Activated CD8-positive, alpha-beta memory T cell treated with anti-CD3 and anti-CD28 coated beads, Interleukin-2, amount 50 U/mL, for 1 hour (primary cell): ENCODE measurements at regions not wholly inside any gene's neighbourhood (a gene's known extent, or its start where the extent isn't known, plus 50 kb on each side); places are given as distances from the start of the nearest gene placed in this dataset.
"Not testable (repeated sequence)": the region's sequence is repeated elsewhere in the genome, so short reads cannot be mapped to it uniquely, and the experiment has no call there.

Experiments used
- DNase-seq: peaks from one replicate; pipeline ENCODE4 v3.0.0-alpha.2; 2020; ENCODE audit errors: extremely low read depth

DNA sequence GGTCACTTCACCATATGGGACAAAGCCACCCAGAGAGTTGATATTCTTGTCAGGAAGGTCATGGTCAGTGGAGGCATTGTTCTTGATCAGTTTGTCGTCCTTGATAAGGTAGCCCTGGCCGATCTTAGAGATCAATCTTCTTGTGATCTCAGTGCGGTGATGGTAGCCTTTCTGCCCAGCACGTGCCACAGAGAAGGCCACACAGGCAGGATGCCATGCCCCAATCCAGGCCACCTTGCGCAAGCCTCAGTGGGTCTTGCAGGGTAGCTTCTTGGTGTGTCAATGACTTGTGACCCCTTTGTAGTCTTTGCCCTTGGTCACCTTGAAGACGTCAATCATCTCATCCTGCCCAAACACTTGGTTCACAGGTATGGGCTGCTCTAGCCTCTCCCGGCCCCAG is 143.9 kb upstream of the ASB18 start:
- DNase-seq: no peak

DNA sequence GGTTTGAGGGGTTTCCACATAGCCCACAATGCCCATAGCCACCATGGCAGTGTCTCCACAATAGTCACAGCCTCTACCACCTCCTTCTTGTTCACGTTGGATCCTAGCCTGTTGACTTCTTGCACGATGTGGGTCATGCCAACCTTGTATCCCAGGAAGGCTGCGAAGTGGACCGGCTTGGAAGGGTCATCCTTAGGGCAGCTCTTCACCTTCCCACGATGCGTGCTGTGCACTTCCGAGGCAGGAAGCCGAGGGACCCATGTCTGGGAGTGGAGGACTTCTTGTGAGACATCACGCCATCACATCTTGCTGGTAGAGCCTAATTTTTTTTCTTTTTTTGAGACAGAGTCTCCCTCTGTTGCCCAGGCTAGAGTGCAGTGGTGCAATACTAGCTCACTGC is 144.6 kb upstream of the ASB18 start:
- no peak for DNase-seq

DNA sequence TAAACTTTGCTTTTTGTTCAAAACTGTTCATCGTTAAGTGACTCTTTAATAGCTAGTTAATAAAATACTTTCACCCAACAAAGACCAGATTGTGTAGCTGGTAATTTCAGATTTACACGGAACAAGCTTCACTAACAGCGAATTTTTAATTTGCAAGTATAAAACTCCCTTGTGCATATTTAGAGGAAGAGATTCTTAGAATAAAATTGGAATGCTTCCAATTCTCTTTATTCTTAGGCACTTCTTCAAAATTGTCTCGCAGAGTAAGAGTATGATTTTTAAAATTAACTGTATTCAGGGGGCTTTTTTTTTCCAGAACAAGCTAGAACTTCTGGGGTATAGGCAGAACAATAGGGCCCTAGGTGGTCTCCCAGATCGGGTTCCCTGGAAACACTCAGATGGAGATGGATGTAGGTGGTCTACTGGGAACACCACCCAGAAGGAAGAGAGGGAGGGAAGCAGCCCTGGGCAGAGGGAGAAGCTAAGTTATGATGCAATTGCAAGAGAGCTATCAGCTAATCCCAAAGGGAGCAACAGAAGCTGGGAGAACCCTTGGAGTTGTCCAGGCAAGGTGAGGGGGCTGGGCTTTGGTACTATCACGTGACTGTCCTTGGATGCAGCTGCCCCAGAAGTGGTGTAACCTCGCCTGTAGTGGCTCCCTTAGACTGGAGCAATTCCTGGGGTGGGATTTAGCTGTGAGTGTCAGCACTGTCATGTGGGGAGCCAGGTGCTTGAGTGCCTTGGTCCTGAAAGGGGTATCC is 151.7 kb upstream of the ASB18 start:
- no peak for DNase-seq

GRCh38 chr2:236417150-236417549 is 152.5 kb upstream of the ACKR3 start:
- no peak for DNase-seq

- no peak for DNase-seq
Observed at GRCh38 chr2:236430584-236430983, 139.0 kb upstream of the ACKR3 start.

DNA sequence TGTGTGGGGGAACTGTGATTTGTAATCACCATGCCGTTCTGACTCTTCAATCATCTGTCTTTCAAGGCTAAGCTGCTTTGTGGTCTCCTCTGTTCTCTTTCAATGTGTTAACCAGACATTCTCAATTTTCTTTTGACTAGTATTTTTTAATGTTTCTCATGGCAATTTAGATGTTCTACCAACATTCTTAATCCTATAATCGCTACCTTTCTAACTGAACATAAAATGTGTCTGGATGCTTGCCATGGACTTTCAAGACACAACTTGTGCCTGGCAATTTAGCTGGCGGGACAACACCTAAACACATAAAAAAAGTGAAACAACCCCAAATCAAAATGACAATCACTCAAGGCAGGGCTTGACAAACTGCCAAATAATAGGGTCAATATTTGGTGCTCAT is 135.0 kb upstream of the ACKR3 start:
- DNase-seq: no peak

DNA sequence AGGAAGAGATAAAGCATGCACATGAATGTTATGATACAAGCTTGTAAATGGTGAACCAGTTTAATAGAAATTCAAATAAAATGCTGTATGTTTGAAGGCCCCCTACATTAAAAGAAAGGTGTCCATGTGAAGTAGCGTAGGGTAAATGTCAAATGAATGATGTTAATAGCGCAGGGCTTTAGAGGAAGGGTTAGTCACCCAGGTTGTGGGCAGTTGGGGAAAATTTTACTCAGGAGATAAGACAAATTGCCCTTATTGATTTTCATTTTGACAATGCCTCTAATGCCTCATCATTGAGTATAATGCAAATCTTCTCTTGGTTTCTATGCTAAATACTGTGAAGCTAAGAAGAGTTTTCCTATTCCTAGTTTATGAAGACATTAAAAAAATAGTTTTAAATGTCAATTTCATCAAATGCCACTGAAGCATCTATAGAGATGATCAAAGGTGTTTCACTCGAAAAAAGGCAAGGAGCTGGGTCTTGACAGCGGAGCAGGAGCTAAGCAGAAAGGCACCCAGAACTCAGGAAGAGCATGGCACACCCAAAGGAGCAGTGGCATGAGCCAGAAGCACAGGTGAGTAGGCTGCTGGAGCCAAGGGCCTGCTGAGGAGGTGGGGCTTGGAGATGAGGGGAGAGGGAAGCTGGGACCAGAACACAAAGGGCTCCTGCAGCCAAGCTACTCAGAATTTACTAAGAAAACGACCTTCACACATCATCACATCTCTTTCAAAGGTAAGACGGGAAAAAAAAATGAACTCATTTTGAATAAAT is 129.3 kb upstream of the ACKR3 start:
- DNase-seq: no peak

- no peak for DNase-seq
Observed at GRCh38 chr2:236444187-236444586, 125.4 kb upstream of the ACKR3 start.

DNA sequence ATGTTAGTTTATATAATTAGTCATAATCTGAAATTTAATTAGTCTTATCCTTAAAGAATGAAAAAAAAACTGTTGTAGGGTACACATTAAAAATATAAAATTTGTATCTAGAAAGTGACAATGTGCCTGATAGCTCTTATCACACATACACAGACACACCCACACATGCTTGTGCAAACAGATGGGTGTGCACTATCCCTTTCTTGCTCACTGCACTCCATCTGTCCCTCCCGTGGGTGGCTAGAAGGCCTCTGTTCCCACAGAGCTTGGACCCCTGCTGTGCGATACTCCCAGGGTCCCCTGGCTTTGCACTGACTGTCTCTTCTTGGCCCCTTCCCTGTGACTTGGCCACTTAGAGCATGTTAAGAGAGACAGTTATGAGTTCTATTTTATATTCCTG is 123.9 kb upstream of the ACKR3 start:
- DNase-seq: no peak

GRCh38 chr2:236446521-236446920 is 123.1 kb upstream of the ACKR3 start:
- no peak for DNase-seq

DNA sequence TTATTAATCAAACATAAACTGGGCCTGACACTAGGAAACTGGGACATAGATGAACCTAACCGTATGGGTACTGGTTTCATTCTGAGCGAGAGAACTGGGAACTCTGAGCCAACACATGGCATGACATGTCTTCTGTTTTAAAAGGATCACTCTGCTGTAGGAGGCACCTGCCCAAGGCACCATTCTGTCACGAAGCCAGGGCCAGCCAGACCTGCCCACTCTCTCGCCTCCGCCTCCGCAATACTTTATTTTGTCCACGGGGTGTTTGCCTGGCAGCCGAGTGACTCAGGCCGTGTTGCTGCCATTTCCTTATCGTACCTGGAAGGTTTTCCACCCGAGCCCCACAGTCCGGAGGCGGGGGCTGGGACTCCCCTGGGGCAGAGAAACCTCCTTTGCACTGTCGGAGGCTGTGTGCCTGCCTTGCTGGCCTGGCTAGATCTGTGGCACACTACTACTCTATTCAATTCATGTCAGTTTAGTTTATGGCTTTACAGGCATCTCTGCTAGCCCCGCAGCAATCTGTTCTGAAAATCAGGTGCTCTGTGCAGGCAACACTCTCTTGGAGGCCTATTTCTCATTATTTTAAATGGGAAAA is 120.4 kb upstream of the ACKR3 start:
- no peak for DNase-seq

DNA sequence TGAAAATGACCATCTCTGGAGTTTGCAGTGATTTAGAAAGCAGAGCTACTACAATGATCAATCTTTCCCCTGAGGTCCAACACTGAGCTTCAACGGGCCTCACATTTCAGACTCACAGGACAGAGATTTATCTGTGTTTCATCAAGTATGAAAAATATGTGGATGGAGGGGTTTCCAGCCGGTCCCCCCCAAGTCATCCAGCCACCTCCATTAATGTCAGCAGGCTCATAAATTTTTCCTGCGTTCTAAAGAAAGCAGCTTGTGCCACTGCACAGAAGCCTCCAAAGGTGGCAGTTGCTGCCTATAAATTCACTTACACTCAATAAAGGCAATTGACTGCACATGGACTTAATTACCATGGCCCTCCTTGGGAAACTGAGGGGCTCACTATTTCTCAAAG is 117.4 kb upstream of the ACKR3 start:
- no peak for DNase-seq

DNA sequence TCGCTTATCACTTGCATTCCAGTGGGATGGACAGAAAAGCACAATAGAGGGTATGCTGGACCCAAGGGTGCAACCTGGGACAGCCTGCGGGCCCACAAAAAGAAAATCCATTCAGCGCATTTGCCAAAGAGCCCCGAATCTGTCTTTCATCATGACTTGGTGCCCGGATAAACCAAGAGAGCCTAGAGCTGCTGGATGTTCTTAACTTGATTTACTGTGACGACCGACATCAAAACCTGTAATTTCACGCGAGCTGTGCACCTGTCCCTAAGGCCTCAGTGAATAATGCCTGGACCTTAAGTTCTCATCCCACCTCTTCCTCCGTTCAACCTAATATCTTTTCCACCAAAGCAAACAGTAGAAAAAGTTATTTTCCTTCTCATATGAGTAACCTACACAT is 115.5 kb upstream of the ACKR3 start:
- no peak for DNase-seq

- no peak for DNase-seq
Observed at GRCh38 chr2:236459393-236459792, 110.2 kb upstream of the ACKR3 start.

- DNase-seq: no peak
Observed at GRCh38 chr2:236464140-236464539, 105.5 kb upstream of the ACKR3 start.

- no peak for DNase-seq
Observed at GRCh38 chr2:236472720-236473495, 96.7 kb upstream of the ACKR3 start.

GRCh38 chr2:236473691-236474090 is 95.9 kb upstream of the ACKR3 start:
- no peak for DNase-seq

GRCh38 chr2:236479814-236480213 is 89.8 kb upstream of the ACKR3 start:
- no peak for DNase-seq

GRCh38 chr2:236483102-236483501 is 86.5 kb upstream of the ACKR3 start:
- no peak for DNase-seq

- DNase-seq: no peak
Observed at GRCh38 chr2:236485519-236485918, 84.1 kb upstream of the ACKR3 start.

DNA sequence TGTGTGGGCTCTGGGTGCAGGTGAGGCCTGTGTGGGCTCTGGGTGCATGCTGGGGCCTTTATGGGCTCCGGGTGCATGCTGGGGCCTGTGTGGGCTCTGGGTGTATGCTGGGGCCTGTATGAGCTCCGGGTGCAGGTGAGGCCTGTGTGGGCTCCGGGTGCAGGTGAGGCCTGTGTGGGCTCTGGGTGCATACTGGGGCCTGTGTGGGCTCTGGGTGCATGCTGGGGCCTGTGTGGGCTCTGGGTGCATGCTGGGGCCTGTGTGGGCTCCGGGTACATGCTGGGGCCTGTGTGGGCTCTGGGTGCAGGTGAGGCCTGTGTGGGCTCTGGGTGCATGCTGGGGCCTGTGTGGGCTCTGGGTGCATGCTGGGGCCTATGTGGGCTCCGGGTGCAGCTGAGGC is 80.5 kb upstream of the ACKR3 start:
- DNase-seq: not testable (repeated sequence)

GRCh38 chr2:236489895-236490404 is 79.7 kb upstream of the ACKR3 start:
- DNase-seq: no peak
